ENCODE measurements at regions not wholly inside any gene's neighbourhood (a gene's known extent, or its start where the extent isn't known, plus 50 kb on each side); places are given as distances from the start of the nearest gene placed in this dataset.

DNA sequence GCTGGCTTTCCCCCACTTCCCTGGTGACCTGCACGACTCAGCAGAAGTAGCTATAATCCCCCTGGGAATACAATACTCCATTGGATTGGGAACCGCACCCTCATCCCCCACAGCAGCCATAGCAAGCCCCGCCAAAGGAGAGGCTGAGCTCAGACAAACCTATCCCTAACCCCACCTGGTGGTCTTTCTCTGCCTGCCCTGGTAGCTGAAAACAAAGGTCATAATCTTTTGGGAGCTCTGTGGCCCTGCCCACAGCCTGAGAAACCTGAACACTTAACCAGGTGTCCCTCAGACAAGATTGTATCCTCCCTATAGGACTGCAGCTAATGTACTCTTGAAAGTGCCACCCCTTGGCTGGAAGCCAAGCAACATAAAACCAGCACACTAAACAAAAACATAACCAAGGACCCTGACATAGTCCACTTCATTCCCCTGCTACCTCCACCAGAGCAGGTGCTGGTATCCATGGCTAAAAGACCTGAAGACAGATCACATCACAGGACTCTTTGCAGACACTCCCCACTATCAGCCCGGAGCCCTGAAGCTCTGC is 71.6 kb upstream of the RUNX1 start:
- no peak for DNase-seq (ENCODE audit: low read depth)

GRCh38 chr21:35119501-35120047 is 70.5 kb upstream of the RUNX1 start:
- no peak for DNase-seq (ENCODE audit: low read depth)

DNA sequence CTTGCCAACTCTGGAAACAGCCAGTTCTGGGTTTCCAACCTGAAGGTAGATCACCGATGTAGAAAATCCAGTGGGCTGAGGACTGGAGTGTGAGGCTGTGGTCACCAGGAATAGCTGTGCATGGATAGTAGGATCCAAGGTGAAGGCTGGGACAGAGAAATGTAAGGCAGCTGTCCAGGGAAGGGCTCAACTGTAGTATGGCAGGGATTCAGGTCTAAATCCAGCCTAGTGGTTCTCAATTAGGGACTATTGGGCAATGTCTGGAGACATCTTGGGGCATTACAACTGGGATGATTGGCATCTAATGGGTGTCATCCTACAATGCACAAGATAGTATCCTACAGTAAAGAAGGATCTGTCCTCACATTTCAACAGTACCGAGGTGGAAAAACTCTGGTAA is 67.7 kb upstream of the RUNX1 start:
- no peak for DNase-seq (ENCODE audit: low read depth)

GRCh38 chr21:35113064-35113463 is 64.0 kb upstream of the RUNX1 start:
- DNase-seq (ENCODE audit: low read depth) = no peak

GRCh38 chr21:35111321-35111930 is 62.3 kb upstream of the RUNX1 start:
- DNase-seq (ENCODE audit: low read depth) = no peak

GRCh38 chr21:35108887-35109286 is 59.8 kb upstream of the RUNX1 start:
- no peak for DNase-seq (ENCODE audit: low read depth)

DNA sequence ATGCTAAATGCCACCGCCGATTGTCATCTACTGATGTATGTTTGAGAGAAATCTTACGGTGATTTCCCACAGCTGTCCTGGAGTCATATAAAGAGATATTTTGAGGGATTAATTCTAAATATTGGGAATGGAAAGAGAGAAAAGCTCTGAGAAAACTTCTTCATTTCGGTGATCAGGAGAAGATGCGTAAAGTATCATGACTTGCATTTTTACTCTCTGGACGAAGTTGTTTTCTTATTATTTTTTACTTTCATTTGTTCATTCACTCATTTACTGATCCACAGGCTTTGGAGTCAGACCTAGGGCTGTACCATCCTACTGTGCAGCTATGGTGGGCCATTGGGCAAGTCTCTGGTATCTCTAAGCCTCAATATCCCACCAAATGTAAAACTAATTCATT is 58.4 kb upstream of the RUNX1 start:
- no peak for DNase-seq (ENCODE audit: low read depth)

DNA sequence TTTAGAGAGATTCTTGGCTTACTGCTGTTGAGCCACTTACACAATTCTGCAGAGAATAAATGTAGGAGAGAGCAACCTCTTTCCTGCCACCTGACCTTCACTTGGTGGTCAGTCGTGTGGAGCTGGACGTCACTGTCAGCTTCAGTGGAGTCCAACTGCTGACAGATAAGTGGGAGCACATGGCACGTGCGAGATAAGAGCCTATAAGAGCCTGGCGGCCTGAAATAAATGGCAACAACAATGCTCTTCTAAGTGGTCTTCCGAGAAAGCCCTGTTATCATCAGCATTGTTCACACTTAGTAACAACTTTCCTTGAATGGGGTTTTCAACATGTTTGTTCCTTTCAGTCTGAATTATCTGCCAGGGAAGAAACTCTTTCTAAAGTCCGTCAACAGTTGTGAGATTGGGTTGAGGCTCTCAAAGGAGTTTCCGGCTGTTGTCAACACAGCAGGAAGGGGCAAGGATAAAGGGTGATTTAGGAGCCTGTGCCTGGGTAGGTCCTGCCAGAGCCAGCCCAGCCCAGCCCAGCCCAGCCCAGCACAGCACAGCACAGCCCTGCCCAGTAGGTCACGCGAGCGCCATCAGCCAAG is 57.2 kb upstream of the RUNX1 start:
- DNase-seq (ENCODE audit: low read depth) = no peak

GRCh38 chr21:35102488-35103371 is 53.6 kb upstream of the RUNX1 start:
- no peak for DNase-seq (ENCODE audit: low read depth)

GRCh38 chr21:35100349-35100811 is 51.3 kb upstream of the RUNX1 start:
- no peak for DNase-seq (ENCODE audit: low read depth)

DNA sequence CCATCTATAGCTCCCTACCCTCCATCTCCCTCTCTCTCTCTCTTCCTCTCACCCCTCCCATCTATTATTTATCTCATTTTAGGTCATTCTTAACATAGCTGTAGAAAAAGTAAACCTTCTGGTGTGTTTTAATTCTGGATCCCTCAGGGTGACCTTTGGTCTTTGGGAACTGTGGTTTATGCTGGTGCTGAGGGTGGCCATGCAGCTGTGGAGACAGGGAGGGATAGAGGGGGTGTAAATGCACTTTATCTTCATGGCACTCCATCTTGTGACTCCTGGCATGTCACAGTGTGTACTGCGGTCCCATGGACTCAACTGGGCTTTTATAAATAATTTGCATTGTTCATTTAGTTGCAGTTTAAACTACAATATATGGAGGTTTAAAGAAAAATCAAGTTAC is 50.2 kb upstream of the RUNX1 start:
- DNase-seq (ENCODE audit: low read depth) = no peak
